Endometrium (tissue), 2 donors: ENCODE measurements at regions not wholly inside any gene's neighbourhood (a gene's known extent, or its start where the extent isn't known, plus 50 kb on each side); places are given as distances from the start of the nearest gene placed in this dataset.
A peak's percentile ranks its signal among the peaks of the same experiment; 100 is the strongest.

Experiments
- FAIRE-seq: peaks from 2 replicates; lab custom pipeline; 2012; peaks lifted over from hg19 to GRCh38; lab: Jason Lieb, UNC
- donor health status: control.
- donor health status: control.

GRCh38 chr3:69535613-69536012, 149.7 kb upstream of the FRMD4B start:
- no peak for FAIRE-seq

GRCh38 chr3:69532547-69533224, 146.8 kb upstream of the FRMD4B start:
- FAIRE-seq: no peak

GRCh38 chr3:69531576-69532546, 146.0 kb upstream of the FRMD4B start:
- FAIRE-seq: no peak

- FAIRE-seq: no peak
These were observed 144.7 kb upstream of the FRMD4B start for GRCh38 chr3:69530554-69530953.

- FAIRE-seq: no peak
These were observed 141.6 kb upstream of the FRMD4B start for GRCh38 chr3:69527498-69527897.

GRCh38 chr3:69524816-69525215, 138.9 kb upstream of the FRMD4B start:
- FAIRE-seq: no peak

- FAIRE-seq: no peak
These were observed 135.4 kb upstream of the FRMD4B start for GRCh38 chr3:69521286-69521685.

GRCh38 chr3:69511361-69511760, 125.5 kb upstream of the FRMD4B start:
- FAIRE-seq: no peak

GRCh38 chr3:69510481-69511030, 124.7 kb upstream of the FRMD4B start:
- FAIRE-seq: peak; percentile 99

GRCh38 chr3:69509288-69509687, 123.4 kb upstream of the FRMD4B start:
- no peak for FAIRE-seq

- FAIRE-seq: no peak
These were observed 120.0 kb upstream of the FRMD4B start for GRCh38 chr3:69505770-69506407.

- FAIRE-seq: no peak
These were observed 118.3 kb upstream of the FRMD4B start for GRCh38 chr3:69504232-69504631.

- FAIRE-seq: no peak
These were observed 114.7 kb upstream of the FRMD4B start for GRCh38 chr3:69500604-69501003.

- no peak for FAIRE-seq
These were observed 114.1 kb upstream of the FRMD4B start for GRCh38 chr3:69499899-69500421.

- no peak for FAIRE-seq
These were observed 113.5 kb upstream of the FRMD4B start for GRCh38 chr3:69499422-69499821.

GRCh38 chr3:69496856-69497255, 111.0 kb upstream of the FRMD4B start:
- FAIRE-seq: no peak

GRCh38 chr3:69494185-69494584, 108.3 kb upstream of the FRMD4B start:
- no peak for FAIRE-seq

GRCh38 chr3:69493157-69493556, 107.3 kb upstream of the FRMD4B start:
- no peak for FAIRE-seq

- no peak for FAIRE-seq
These were observed 106.1 kb upstream of the FRMD4B start for GRCh38 chr3:69491975-69492374.

- FAIRE-seq: no peak
These were observed 105.1 kb upstream of the FRMD4B start for GRCh38 chr3:69490971-69491370.

GRCh38 chr3:69490235-69490634, 104.3 kb upstream of the FRMD4B start:
- no peak for FAIRE-seq

GRCh38 chr3:69488026-69488425, 102.1 kb upstream of the FRMD4B start:
- FAIRE-seq: no peak
